Astrocyte of the spinal cord (primary cell): ENCODE measurements at regions not wholly inside any gene's neighbourhood (a gene's known extent, or its start where the extent isn't known, plus 50 kb on each side); places are given as distances from the start of the nearest gene placed in this dataset.

ENCODE experiments used
- DNase-seq: peaks from one replicate; pipeline ENCODE4 v3.0.0; 2011; ENCODE audit warnings: low read depth, low spot score
- H3K4me3 ChIP-seq: 2 replicates; pipeline ENCODE4 v1.5.1; 2011; ENCODE audit warnings: low read depth, mild to moderate bottlenecking, low read length, moderate library complexity
- in situ Hi-C: cut with HindIII; loops from 2 replicates; pipeline ENCODE4 v1.10.0; 2017; ENCODE audit warnings: low sequenced_read_pairs
- TF ChIP-seq, protein P1 (sequence below): IDR thresholded peaks from 2 replicates; pipeline ENCODE4 v1.5.1; 2012; ENCODE audit warnings: low read depth, mild to moderate bottlenecking, low read length, inconsistent platforms

DNA sequence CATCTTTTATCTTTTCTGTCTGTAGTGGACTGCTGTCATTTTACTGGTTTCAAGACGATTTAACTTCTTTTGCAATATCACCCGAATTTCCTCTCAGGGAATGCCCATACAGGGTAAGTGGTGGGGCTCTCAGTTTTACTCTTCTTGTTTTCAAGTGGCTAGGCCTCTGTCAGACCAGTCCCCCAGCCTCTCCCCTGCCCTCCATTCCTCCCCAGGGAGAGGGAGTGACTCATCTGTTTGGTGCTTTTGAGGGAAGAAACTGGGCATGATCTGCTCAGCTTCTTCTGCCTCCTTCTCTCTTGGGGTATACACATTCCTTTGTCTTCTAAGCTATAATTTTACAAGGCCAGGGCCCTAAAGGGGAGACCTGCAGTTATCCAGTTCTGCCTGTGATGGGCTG is 332.0 kb downstream of the CBLN1 start:
- in situ Hi-C loops, result no loop called here
- H3K4me3 ChIP-seq, result no peak overlapping the region
- TF ChIP-seq, protein P1, sequence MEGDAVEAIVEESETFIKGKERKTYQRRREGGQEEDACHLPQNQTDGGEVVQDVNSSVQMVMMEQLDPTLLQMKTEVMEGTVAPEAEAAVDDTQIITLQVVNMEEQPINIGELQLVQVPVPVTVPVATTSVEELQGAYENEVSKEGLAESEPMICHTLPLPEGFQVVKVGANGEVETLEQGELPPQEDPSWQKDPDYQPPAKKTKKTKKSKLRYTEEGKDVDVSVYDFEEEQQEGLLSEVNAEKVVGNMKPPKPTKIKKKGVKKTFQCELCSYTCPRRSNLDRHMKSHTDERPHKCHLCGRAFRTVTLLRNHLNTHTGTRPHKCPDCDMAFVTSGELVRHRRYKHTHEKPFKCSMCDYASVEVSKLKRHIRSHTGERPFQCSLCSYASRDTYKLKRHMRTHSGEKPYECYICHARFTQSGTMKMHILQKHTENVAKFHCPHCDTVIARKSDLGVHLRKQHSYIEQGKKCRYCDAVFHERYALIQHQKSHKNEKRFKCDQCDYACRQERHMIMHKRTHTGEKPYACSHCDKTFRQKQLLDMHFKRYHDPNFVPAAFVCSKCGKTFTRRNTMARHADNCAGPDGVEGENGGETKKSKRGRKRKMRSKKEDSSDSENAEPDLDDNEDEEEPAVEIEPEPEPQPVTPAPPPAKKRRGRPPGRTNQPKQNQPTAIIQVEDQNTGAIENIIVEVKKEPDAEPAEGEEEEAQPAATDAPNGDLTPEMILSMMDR, result no peak
- DNase-seq, result no peak

DNA sequence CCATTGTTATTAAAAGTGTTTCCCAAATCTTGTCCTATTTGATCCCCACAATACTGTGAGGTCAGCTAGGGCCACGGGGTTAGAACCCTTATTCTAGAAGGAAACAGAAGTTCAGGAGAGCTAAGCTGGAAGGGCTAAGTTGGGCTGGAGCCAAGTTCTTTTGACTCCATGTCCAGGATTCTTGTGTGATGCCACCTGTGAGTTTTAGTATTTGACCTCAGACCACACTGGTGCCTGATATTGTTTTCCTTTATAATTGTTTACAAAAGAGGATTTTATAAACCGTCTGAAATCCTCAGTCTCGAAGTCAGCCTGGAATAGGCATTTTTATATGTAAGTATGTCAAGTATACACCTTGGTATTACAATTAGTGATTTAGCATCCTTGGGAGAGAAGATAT is 332.7 kb downstream of the CBLN1 start:
- in situ Hi-C loops, result no loop called here
- no peak for DNase-seq
- H3K4me3 ChIP-seq, result no peak overlapping the region
- TF ChIP-seq, protein P1, result no peak

DNA sequence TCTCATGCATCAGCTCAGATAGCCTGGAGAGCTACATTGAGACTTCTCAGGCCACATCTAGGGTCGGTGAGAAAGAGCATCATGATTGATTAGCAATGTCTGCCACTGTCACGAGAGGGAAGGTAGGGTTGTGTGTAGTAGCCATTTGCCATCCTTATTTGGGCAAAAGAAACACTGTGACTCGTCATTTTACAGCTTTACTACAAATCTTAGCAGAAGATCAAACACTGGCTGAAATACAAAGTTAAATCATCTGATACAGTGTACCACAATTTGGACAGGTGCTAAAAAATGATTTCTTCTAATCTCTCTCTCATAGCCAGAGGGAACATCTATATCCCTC is 334.3 kb downstream of the CBLN1 start:
- TF ChIP-seq, protein P1, result no peak
- DNase-seq, result no peak
- H3K4me3 ChIP-seq, result no peak overlapping the region
- in situ Hi-C loops, result no loop called here

DNA sequence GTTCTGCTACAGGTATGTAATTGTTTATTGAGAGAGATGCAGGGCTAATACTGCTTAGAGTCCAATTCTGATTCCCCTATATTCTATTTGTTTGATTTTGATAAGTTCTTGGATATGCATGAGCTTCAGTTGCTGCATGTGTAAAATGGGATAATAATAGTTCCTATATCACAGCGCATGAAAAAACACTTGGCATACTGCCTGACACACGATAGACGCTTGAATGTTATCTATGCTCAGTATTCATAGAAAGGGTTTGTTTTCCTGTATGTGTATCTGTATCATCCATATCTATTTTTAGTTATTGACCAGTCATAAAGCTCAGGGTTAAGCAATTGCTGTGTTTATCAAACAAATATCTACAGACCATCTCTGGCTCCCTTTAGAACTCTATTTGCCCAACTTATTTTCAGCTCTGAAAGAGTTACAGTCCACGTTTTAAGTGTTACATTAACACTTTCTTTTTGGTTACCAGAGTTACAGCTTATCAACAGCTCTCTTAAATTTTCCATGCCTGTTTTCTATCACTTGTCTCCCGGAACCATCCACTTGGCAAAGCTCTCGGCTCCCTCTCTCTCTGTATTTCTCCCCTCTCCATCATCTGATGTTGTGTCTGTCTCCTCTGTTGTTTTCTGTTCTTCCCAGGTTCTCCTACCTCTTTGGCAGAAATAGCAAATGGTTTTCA is 334.8 kb downstream of the CBLN1 start:
- no peak overlapping the region for H3K4me3 ChIP-seq
- TF ChIP-seq, protein P1, result no peak
- no peak for DNase-seq
- in situ Hi-C loops, result no loop called here

DNA sequence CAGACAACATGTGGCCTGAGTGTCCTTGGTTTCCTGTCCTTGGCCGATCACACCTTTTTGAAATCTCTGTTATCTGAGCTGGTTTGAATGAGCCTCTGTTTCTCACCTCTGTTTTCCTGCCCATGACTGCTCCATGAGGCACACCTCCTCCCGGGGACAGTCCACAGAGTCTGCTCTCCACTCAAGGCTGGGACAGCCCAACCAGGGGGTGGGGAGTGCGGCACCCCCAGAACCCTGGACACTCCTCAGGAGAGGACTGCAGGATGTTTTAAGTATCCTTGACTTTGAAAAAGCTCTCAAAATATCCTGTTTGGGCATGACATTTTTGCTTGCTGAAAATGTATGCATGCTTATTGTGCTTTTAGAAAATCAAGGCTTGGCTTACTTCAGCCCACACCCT is 333.0 kb upstream of the N4BP1 start:
- no peak overlapping the region for H3K4me3 ChIP-seq
- in situ Hi-C loops, result no loop called here
- no peak for DNase-seq
- TF ChIP-seq, protein P1, result no peak

DNA sequence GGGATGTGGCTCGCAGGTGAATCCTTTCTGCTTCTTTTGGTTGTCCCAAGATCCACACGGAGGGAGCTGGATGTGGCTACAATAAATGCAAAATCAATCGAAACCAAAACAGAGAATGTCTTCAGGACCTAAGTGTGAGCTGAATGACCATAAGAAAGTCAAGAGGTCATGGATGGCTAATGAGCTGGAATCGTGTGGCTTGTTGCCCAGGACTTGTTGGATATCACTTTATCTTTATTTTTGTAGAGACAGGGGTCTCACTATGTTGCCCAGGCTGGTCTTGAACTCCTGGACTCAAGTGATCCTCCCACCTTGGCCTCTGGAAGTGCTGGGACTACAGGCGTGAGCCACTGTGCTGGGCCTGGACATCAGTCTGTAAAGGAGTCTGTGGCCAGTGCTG is 326.8 kb upstream of the N4BP1 start:
- TF ChIP-seq, protein P1, result no peak
- in situ Hi-C loops, result no loop called here
- no peak for DNase-seq
- H3K4me3 ChIP-seq, result no peak overlapping the region

DNA sequence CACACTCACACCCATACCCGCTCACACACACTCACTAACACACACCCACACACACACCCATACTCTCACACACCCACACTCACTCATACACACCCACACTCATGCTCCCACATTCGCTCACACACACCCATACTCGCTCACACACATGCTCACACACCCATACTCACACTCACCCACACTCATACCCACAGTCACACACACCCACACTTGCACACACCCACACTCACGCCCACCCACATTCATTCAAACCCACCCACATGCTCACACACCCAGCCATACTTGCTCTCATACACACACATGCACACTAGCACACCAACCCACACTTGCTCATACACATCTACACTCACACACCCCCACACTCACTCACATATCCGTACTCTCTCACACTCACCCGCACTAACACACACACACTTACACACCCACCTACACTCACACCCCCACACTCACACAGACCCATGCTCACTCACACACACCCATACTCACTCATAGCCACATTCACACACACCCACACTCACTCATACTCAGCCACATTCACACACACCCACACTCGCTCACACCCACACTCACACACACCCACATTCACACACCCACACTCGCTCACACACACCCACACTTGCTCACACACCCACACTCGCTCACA is 322.4 kb upstream of the N4BP1 start:
- no peak overlapping the region for H3K4me3 ChIP-seq
- in situ Hi-C loops, result no loop called here
- TF ChIP-seq, protein P1, result no peak
- no peak for DNase-seq
